Right lobe of liver (tissue), 4 donors: ENCODE measurements at regions not wholly inside any gene's neighbourhood (a gene's known extent, or its start where the extent isn't known, plus 50 kb on each side); places are given as distances from the start of the nearest gene placed in this dataset.

Source experiments
- POLR2A ChIP-seq: fragments of 450-650 bp; IDR thresholded peaks from one replicate; pipeline ENCODE4 v1.6.1; 2017; ENCODE audit warnings: antibody characterized with exemption, mild to moderate bottlenecking
- TF ChIP-seq, protein P1 (sequence below), 4 donors: fragments of 200-600 bp in 3 of 4; fragments of 450-650 bp in 1 of 4; IDR thresholded peaks; one replicate each; pipeline versions ENCODE4 v1.5.1 to v1.8.0; 2016 to 2022; ENCODE audit warnings: antibody characterized with exemption in 4 of 4, mild to moderate bottlenecking in 2 of 4
- donor health status: DM: no; HTN: no; CAD: no.
- donor health status: DM: no; HTN: no; CAD: no.
- donor health status: DM: no; HTN: yes; CAD: no.

DNA sequence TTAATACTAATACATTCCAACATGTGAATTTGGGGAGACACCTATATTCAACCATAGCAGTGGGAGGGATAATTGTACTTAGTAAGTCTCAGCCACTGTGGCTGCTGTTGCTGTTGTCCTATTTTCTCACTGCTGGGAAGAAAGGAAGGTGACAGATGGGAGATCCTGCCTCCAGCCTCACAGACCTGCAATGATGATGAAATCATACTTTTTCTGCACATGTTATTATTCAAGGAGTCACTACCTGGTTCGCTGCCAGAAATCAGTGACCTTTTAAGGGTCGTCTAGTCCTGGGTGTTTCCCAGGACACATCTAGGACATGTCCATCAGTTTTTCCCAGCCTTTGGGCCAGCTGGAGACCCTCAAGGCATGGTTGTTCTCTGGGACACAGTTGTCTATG, 106.2 kb upstream of the RPH3A start:
- TF ChIP-seq, protein P1, sequence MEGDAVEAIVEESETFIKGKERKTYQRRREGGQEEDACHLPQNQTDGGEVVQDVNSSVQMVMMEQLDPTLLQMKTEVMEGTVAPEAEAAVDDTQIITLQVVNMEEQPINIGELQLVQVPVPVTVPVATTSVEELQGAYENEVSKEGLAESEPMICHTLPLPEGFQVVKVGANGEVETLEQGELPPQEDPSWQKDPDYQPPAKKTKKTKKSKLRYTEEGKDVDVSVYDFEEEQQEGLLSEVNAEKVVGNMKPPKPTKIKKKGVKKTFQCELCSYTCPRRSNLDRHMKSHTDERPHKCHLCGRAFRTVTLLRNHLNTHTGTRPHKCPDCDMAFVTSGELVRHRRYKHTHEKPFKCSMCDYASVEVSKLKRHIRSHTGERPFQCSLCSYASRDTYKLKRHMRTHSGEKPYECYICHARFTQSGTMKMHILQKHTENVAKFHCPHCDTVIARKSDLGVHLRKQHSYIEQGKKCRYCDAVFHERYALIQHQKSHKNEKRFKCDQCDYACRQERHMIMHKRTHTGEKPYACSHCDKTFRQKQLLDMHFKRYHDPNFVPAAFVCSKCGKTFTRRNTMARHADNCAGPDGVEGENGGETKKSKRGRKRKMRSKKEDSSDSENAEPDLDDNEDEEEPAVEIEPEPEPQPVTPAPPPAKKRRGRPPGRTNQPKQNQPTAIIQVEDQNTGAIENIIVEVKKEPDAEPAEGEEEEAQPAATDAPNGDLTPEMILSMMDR (IDR thresholded peaks at IDR 0.05): no peak
- no peak for TF ChIP-seq POLR2A
